Fibroblast of the conjunctiva (primary cell): ENCODE measurements at regions not wholly inside any gene's neighbourhood (a gene's known extent, or its start where the extent isn't known, plus 50 kb on each side); places are given as distances from the start of the nearest gene placed in this dataset.
A peak's percentile ranks its signal among the peaks of the same experiment; 100 is the strongest.

Experiments used
- DNase-seq: peaks from one replicate; pipeline ENCODE4 v3.0.0-alpha.2; 2010; ENCODE audit warnings: low read depth

DNA sequence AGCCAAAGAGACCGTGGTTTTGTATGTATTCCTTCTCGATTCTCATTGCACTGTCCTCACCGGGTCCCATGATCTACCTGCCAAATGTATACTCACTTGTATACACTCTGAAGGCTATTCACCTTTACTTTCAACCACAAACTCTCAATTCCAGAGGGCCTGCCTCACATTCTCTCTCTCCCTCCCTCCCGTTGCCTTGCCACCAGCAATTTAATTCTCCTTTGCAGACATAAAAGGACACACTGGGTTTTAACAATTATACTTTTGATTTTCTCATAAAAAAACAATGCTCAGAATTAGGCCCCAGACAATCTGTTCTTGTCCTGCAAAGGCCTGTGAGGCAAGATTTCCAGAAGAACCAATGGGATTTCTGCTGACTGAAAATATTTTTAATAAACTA is 265.1 kb upstream of the PSMD7 start:
- DNase-seq = no peak

DNA sequence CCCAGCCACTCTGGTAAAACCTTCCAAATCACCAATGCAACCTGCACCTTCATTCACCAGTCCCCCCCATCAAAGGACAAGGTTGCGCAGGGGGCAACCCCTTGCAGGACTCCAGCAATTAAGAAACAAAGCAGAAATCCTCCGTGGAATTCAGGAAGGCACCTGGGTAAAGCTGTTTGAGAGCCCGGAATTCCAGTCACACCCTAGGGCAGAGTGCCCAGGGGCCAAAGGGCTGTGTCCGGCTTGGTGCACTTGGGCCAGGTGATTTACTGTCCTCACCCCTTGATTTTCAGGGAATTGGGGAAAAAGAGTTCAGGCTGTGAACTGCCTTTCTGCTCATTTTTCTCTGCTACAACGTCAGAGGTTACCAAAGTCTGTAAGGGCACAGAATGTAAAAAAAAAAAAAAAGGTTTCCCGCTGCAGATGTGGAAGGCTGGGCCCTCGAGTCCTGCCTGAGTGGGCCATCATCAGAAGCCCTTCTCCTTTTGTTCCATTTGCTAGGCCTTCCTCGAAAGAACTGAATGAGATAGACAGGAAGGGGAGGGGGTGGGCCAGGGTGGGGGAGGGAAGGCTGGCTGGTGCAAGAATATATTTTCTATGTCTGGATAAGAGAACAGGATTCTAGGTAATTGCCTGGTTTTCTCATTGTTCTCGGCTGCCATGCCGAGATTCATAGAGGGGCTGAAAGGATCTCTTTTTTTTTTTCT is 266.5 kb upstream of the PSMD7 start:
- no peak for DNase-seq

GRCh38 chr16:74029115-74029792 is 267.4 kb upstream of the PSMD7 start:
- DNase-seq = no peak

- DNase-seq = no peak
Measured at GRCh38 chr16:74026373-74027281, 270.0 kb upstream of the PSMD7 start.

DNA sequence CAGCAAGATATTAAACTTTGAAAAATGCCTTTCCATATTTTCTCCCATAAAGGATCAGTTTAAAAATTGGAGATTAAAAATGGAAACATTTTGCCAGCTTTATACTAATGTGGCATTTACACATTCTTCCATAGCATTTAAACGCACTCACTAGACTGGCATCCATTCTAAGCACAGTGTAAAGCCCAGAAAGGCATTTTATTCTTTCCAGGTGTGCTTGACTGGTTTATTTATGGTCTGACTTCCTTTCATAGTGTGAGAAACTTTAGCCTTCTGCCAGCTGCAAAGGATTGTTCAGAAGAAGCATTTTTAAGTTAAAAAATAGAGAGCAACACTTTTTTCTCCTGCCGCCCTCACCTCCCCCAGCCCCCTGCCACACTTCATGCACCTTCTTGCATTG is 271.7 kb upstream of the PSMD7 start:
- DNase-seq = no peak

DNA sequence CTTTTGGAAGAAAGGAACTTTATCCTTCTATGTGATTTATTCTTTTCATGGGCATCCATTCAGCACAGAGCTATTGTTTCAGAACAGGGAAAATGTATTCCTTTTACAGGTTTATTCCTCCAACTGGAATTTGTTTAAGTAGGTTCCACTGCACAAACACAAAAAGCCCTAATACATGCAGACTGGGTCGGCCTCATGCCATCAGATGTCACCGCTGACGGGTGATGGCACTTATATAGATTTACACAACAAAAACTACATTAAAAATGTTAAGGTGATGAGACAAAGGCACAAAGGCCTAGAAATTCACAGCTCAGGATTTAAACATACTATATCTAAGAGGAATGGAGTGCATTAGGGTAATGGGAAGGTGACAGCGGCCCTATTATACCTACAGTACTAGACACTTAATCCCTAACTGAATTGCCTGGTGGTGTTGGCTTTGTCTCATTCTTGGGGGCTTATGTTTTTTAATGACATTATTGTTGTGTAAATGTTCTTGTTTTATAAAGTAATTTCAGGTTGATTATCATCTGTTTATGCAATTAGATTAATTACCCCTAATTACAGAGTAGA is 276.4 kb upstream of the PSMD7 start:
- no peak for DNase-seq

GRCh38 chr16:74019612-74020011 is 277.0 kb upstream of the PSMD7 start:
- DNase-seq = no peak

DNA sequence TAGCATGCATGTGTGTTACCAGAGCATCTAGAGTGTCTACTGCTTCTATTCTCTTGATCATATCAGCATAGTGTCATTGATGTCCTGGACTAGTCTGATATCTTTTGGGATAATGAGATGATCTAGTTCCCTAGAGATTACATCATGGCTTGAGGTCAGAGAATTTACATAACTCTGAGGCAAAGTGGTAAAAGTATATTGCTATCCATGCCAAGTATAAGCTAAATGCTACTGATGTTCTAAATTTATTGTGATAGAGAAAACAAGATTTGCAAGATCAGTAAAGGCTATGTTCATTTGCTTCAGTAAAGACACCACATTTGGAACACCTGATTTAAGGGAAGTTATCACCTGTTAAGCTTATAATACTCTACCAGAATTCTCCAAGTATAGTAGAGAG is 280.7 kb upstream of the PSMD7 start:
- DNase-seq = no peak

DNA sequence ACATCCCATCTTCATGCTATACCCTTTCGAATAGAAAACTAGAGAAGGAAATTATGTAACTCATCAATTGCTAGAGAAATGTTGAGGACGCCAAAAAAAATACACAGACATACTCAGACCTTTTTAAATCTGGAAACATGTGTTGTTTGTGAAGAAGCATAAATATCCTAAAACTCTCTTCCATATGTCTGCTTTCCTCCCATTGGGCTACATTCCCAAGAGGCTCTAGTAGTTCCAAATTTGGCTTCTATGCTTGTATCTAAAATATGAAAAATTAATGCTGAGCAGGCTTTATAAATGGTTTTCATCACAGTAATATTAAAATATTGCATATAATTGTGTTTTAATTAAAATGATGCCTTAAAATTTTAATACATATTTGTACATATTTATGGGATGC is 297.9 kb upstream of the PSMD7 start:
- no peak for DNase-seq

- peak; percentile 13 for DNase-seq
Measured at GRCh38 chr16:73997971-73998370, 298.6 kb upstream of the PSMD7 start.

GRCh38 chr16:73997340-73997711 is 299.3 kb upstream of the PSMD7 start:
- DNase-seq = no peak

GRCh38 chr16:73996624-73997339 is 299.8 kb upstream of the PSMD7 start:
- peak; percentile 1 for DNase-seq

DNA sequence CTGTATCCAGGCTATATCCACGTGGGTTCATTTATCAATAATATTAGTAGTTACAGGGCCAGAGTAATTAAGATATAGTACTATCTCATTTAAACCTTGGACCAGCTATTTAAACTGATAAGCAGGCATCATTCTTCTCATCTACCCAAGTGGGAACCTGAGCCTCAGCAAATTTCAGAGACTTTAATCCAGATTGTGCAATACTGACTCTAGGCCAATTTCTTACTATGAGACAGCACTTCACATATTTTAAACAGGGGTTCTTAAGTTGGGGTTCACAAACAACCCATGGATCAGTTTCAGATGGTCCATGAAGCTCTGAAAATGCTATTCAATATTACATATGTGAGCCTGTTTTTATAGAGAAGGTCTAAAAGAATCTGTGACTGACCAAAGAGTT is 302.7 kb upstream of the PSMD7 start:
- DNase-seq = no peak

DNA sequence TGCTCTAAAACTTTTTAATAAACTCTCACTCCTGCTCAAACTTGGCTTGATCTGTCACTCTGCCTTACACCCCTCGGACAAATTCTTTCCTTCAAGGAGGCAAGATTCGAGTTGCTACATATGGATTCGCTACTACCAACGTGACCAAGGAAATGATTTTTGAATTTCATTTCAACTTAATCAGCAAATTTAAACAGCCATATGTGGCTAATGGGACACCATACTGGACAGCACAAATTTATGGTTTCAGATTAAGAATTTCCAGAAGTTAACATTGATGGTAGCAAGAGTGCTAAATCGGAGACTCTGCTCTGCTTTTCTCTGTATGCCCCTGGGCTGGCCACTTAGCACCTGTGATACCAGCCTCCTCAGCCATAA is 318.2 kb upstream of the PSMD7 start:
- DNase-seq = no peak

- no peak for DNase-seq
Measured at GRCh38 chr16:73976644-73977043, 320.0 kb upstream of the PSMD7 start.

- DNase-seq = no peak
Measured at GRCh38 chr16:73973174-73973573, 323.4 kb upstream of the PSMD7 start.

DNA sequence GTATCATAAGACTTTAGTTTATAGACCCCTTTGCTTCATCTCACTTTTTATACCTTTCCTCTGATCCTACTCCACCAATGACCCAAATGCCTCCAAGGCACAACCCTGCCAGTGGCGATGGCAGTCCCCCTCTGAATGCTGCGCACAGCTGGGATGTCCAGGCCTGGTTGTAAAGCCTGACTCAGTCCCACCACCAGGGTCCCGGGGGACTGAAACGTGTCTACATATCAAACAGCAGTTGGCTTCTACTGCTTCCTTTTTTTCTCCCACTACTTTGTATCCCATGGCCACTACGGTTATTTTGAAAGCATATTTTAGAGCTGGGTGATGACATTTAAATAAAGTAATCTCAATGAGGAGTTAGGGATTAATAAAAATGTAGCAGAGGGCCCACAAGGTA is 329.8 kb upstream of the PSMD7 start:
- no peak for DNase-seq

DNA sequence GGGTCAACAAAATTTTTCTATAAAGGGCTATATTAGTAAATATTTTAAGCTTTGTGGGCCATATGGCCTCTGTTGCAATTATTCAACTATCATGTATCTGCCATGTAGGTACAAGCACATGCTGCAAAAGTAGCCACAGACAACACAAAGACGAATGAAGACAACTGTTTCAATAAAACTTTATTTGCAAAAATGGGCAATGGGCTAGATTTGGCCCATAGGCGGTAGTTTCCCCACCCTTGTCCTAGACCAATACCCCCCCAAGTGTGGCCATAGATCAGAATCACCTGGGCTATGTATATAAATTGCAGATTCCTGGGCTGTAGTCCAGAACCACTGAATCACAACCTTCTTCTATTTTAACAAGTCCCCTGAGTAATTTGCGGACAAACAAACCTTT is 331.0 kb upstream of the PSMD7 start:
- no peak for DNase-seq

DNA sequence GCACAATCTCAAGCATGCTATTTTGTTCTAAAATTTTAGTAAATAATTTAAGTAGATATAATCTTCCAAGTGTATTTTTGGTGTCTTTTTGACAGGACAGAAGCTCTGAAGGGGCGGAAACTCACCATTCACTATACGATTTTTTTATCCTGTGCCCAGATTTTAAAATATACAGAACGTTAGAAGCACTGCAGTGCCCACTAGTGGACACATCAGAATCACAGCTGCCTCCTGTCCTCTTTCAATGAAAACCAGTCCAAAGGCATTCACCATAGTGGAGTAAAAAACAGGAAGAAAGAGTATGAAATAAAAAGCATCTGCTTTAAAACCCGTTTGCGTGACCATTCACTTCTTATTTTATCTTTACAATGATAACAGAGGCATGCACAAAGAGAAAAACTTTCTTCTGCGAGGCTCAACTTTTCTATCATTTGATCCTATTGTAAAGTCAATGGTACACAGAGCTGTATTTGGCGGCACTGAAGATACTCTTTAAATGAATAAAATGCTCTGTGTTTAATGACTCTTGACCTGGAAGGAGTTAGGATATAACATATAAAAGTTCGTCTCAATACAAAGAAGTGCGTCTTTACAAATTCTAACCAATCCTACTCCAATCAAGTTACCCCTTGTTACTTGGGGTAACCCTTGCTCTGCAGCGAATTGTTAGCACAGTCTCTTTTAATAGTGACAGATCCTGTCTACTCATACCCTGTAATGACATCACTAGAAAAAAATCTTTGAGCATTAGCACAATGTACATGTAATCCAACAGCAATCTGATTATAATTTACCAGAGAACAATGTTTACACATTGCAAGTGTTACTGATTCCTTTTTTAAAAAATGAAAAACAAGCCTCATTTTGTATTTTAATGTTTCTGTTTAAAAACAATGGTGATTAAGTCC is 339.8 kb upstream of the PSMD7 start:
- DNase-seq = peak; percentile 69

GRCh38 chr16:73955702-73956101 is 340.9 kb upstream of the PSMD7 start:
- no peak for DNase-seq

GRCh38 chr16:73955255-73955654 is 341.4 kb upstream of the PSMD7 start:
- DNase-seq = no peak
